Peyer's patch (tissue), 4 donors: ENCODE measurements at regions not wholly inside any gene's neighbourhood (a gene's known extent, or its start where the extent isn't known, plus 50 kb on each side); places are given as distances from the start of the nearest gene placed in this dataset.

Experiments used
- CTCF ChIP-seq, 6 experiments: fragments of 450-650 bp in 4 of 6; fragments of 200-600 bp in 2 of 6; sonication (generic) in 1 of 6; IDR thresholded peaks; one replicate each; pipeline ENCODE4 v1.5.1; 2017 to 2019; ENCODE audit warnings: antibody characterized with exemption in 6 of 6, mild to moderate bottlenecking in 3 of 6, moderate library complexity in 1 of 6
- POLR2A ChIP-seq, 2 donors: fragments of 450-650 bp; IDR thresholded peaks; one replicate each; pipeline ENCODE4 v1.5.1; 2017; ENCODE audit warnings: antibody characterized with exemption in 2 of 2, mild to moderate bottlenecking in 2 of 2, moderate library complexity in 2 of 2

- TF ChIP-seq CTCF (IDR thresholded peaks at IDR 0.05), result no peak
- no peak for TF ChIP-seq POLR2A (IDR thresholded peaks at IDR 0.05)
These were observed 147.0 kb upstream of the THRB start for GRCh38 chr3:24641628-24642027.
